Nephron progenitor cell (in vitro differentiated cells): ENCODE measurements at regions not wholly inside any gene's neighbourhood (a gene's known extent, or its start where the extent isn't known, plus 50 kb on each side); places are given as distances from the start of the nearest gene placed in this dataset.
A peak's percentile ranks its signal among the peaks of the same experiment; 100 is the strongest.

Experiments used
- DNase-seq: peaks from one replicate; pipeline ENCODE4 v3.0.0; 2021
- H3K27ac Mint-ChIP-seq: 2 replicates; pipeline ENCODE4 v1.8.0; 2021; ENCODE audit warnings: mild to moderate bottlenecking, moderate library complexity, mixed read lengths
- H3K27me3 Mint-ChIP-seq: 2 replicates; pipeline ENCODE4 v1.8.0; 2021; ENCODE audit warnings: mild to moderate bottlenecking, low read depth, mixed read lengths; ENCODE audit not compliant: poor library complexity
- H3K36me3 Mint-ChIP-seq: 2 replicates; pipeline ENCODE4 v1.8.0; 2021; ENCODE audit warnings: low read depth, mixed read lengths
- H3K4me1 Mint-ChIP-seq: 2 replicates; pipeline ENCODE4 v1.8.0; 2021; ENCODE audit warnings: mixed read lengths
- H3K4me3 Mint-ChIP-seq: 2 replicates; pipeline ENCODE4 v1.8.0; 2021; ENCODE audit warnings: mild to moderate bottlenecking, moderate library complexity, mixed read lengths
- H3K9me3 Mint-ChIP-seq: 2 replicates; pipeline ENCODE4 v1.8.0; 2021; ENCODE audit warnings: mild to moderate bottlenecking, moderate library complexity, mixed read lengths
- TF ChIP-seq, protein P1 (sequence below): fragments of 200-600 bp; sonication (generic); IDR thresholded peaks from 2 replicates; pipeline ENCODE4 v1.5.0; 2021; ENCODE audit warnings: antibody characterized with exemption

GRCh38 chr12:64944966-64945365 is 120.5 kb downstream of the TBC1D30 start:
- TF ChIP-seq, protein P1, sequence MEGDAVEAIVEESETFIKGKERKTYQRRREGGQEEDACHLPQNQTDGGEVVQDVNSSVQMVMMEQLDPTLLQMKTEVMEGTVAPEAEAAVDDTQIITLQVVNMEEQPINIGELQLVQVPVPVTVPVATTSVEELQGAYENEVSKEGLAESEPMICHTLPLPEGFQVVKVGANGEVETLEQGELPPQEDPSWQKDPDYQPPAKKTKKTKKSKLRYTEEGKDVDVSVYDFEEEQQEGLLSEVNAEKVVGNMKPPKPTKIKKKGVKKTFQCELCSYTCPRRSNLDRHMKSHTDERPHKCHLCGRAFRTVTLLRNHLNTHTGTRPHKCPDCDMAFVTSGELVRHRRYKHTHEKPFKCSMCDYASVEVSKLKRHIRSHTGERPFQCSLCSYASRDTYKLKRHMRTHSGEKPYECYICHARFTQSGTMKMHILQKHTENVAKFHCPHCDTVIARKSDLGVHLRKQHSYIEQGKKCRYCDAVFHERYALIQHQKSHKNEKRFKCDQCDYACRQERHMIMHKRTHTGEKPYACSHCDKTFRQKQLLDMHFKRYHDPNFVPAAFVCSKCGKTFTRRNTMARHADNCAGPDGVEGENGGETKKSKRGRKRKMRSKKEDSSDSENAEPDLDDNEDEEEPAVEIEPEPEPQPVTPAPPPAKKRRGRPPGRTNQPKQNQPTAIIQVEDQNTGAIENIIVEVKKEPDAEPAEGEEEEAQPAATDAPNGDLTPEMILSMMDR = no peak
- peaks cover 21% of the 10 kb centered on the region for H3K4me1 Mint-ChIP-seq
- no peaks in the 10 kb centered on the region for H3K36me3 Mint-ChIP-seq
- H3K9me3 Mint-ChIP-seq = peaks cover 3% of the 10 kb centered on the region
- H3K27me3 Mint-ChIP-seq = peaks cover 7% of the 10 kb centered on the region
- DNase-seq = no peak
- peak overlapping the region; percentile 62 for H3K27ac Mint-ChIP-seq
- H3K4me3 Mint-ChIP-seq = no peak overlapping the region

DNA sequence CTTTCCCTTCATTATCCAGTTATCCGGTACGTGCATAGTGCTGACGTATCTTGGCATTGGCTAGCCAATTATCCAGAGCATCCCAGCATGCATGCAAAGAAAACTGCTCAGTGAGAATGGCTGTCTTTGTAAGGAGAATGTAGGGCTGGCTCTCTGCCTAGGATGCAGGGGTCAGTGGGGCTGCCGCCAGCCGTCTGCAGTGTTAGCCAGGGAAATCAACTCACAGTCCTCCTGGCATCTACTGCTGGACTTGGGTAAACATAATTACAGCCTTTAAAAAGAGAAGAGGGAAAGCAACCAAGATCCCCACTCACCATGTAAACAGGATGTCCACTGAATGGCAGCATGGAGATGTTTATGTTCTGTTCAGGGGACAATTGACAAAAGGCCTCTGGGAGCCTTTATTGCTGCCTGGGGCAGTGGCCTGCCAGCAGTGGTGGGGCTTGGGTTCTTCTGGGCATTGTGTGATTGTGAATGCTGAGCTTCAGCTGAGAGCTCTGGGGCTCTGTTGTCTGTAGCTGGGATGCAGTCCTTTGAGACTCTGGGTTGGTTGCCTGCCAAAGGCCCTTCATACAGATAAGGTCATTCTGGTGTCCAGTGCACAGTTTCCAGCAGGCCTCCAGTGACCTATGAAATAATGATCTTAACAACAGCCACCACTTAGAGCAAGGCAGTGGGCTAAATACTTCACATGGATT is 121.8 kb downstream of the TBC1D30 start:
- no peak for DNase-seq
- no peak overlapping the region for H3K4me3 Mint-ChIP-seq
- peak overlapping the region; percentile 68 for H3K27ac Mint-ChIP-seq
- peaks cover 25% of the 10 kb centered on the region for H3K4me1 Mint-ChIP-seq
- TF ChIP-seq, protein P1 = no peak
- H3K27me3 Mint-ChIP-seq = peaks cover 3% of the 10 kb centered on the region
- peaks cover 3% of the 10 kb centered on the region for H3K9me3 Mint-ChIP-seq
- H3K36me3 Mint-ChIP-seq = no peaks in the 10 kb centered on the region

DNA sequence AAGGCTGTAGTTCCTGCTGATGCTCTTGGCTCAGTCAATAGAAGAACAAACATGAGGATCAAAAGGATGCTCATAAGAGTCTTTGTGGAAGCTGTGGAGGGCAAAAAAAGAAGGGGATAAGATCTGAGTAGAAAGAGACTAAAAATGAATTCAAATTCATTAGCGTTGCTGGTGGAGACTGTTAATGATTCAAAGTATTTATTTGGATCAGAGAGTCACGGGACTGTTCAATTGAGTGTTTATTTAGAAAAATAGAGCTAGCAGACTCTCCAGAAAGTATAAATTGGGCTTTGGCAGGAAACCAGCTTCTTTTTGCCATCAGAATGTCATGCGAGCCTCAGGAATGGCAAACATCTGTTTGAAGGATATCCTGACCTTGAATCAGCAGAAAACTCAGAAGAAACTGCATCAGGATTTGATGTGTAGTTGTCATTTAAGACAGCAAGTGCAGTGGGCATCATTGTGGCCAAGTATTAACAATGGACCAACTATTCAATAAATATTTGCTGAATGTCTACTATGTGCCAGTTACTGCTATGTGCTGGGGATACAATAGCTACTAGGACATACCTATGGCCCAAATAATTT is 126.4 kb downstream of the TBC1D30 start:
- no peak for DNase-seq
- TF ChIP-seq, protein P1 = no peak
- no peak overlapping the region for H3K4me3 Mint-ChIP-seq
- peaks cover 16% of the 10 kb centered on the region for H3K4me1 Mint-ChIP-seq
- H3K9me3 Mint-ChIP-seq = no peaks in the 10 kb centered on the region
- H3K27me3 Mint-ChIP-seq = peaks cover 6% of the 10 kb centered on the region
- no peaks in the 10 kb centered on the region for H3K36me3 Mint-ChIP-seq
- no peak overlapping the region for H3K27ac Mint-ChIP-seq

DNA sequence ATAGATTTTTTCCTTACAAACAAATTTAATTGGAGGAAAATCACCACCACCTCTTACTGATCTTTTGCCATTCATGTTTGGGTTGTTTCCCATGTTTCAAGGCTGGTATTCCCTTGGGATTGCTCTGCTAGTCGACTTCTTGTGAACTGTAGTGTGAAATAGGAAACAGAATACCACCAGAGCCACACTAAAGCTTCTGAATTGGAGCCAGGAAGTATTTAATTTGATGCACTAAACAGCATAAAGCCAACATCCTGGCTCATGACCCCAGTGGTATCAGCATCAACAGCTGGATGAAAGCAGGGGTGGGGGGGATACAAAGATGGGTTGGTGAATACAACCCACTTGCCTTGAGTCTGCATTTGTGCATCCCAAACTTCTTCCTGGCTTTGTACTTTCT is 127.5 kb downstream of the TBC1D30 start:
- DNase-seq = no peak
- Mint-ChIP-seq H3K4me3 (no peak overlapping the region), H3K36me3 (no peaks in the 10 kb centered on the region), H3K27ac (no peak overlapping the region), H3K27me3 (peaks cover 11% of the 10 kb centered on the region), H3K9me3 (no peaks in the 10 kb centered on the region), H3K4me1 (peaks cover 10% of the 10 kb centered on the region)
- TF ChIP-seq, protein P1 = no peak

DNA sequence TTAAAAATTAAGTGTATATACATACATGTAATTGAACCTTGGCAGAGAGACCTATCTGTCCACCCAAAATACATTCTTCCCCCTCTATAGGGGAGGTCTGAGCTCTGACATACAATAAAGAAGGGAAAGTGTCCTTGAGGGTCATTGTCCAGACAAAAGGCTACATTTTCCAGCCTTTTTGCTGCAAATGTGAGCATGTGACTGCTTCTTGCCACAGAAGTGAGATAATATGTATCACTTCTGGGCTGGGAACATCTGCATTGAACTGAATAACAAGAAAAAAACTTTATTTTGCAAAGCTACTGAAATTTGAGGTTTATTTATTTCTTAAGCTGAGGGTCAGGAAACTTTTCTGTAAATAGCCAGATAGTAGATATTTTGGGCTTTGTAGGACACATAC is 131.3 kb downstream of the TBC1D30 start:
- no peak overlapping the region for H3K4me3 Mint-ChIP-seq
- no peaks in the 10 kb centered on the region for H3K9me3 Mint-ChIP-seq
- DNase-seq = no peak
- H3K4me1 Mint-ChIP-seq = peaks cover 7% of the 10 kb centered on the region
- H3K36me3 Mint-ChIP-seq = no peaks in the 10 kb centered on the region
- no peak overlapping the region for H3K27ac Mint-ChIP-seq
- peaks cover 14% of the 10 kb centered on the region for H3K27me3 Mint-ChIP-seq
- TF ChIP-seq, protein P1 = no peak

DNA sequence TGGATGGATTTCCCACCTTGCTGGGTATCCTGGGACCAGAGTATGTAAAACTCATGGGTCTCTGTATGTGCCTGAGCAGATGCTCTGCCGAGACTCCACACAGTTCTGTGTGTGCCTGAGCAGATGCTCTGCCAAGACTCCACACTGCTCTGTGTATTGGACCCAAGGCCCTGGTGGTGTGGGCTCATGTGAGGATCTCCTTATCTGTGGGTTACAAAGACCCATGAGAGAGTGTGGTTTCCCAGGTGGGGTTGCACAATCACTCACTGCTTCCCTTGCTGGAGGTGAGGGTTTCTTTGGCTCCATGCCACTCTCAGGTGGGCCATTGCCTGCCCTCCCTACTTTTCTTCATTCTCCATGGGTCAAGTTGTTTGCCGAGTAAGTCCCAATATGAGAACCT is 141.5 kb downstream of the TBC1D30 start:
- H3K27ac Mint-ChIP-seq = no peak overlapping the region
- H3K36me3 Mint-ChIP-seq = peaks cover 5% of the 10 kb centered on the region
- peaks cover 17% of the 10 kb centered on the region for H3K27me3 Mint-ChIP-seq
- H3K4me3 Mint-ChIP-seq = no peak overlapping the region
- H3K4me1 Mint-ChIP-seq = no peaks in the 10 kb centered on the region
- no peak for DNase-seq
- TF ChIP-seq, protein P1 = no peak
- peaks cover 42% of the 10 kb centered on the region for H3K9me3 Mint-ChIP-seq
